ENCODE measurements at regions not wholly inside any gene's neighbourhood (a gene's known extent, or its start where the extent isn't known, plus 50 kb on each side); places are given as distances from the start of the nearest gene placed in this dataset.
A peak's percentile ranks its signal among the peaks of the same experiment; 100 is the strongest.

GRCh38 chr2:18104595-18105224 lies 226.2 kb downstream of the KCNS3 start:
- Histone ChIP-seq H3K27me3 (no peaks in the 10 kb centered on the region), H3K36me3 (no peaks in the 10 kb centered on the region), H3K9me3 (no peaks in the 10 kb centered on the region), H3K4me3 (no peak overlapping the region), H3K4me1 (no peaks in the 10 kb centered on the region), H3K27ac (peak overlapping the region; percentile 4 to 74)
- no peak for DNase-seq (ENCODE audit: low spot score in 2 of 2)
- intact Hi-C loops (cut with DNase I; ENCODE audit: low total_unique reads): no loop called here
- TF ChIP-seq CTCF (IDR thresholded peaks at IDR 0.05): peak in 1 of 3 donors; percentile 16
- TF ChIP-seq POLR2AphosphoS5 (IDR thresholded peaks at IDR 0.05): no peak

DNA sequence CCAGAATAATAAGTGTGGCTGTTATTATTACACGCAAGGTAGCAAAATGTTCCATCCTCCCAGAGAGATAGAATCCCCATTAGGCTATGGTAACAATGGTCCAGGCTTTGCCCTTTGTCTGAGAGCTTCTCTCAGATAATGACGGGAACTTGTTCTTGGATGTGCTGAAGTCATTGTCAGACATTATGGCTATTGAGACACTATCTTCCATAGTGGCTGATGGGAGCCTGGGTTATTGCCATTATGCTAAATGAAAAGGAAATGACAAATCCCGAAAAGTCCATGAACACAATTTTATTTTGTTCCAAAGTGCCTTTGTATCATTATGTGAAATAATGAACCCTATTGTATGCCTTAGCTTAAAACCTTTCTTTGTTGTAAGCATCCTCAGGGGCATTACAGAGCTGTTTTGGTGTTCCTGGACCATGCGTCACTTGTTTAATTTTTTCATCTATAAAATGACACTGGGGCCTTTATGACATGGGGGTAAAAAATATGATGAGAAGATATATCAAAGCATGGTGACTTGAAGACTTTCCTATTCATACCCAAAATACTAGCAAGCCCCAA lies 218.5 kb downstream of the KCNS3 start:
- Histone ChIP-seq H3K4me1 (no peaks in the 10 kb centered on the region), H3K4me3 (no peak overlapping the region), H3K27me3 (no peaks in the 10 kb centered on the region), H3K36me3 (no peaks in the 10 kb centered on the region), H3K27ac (peak overlapping the region; percentile 30 to 35), H3K9me3 (no peaks in the 10 kb centered on the region)
- TF ChIP-seq POLR2AphosphoS5 (IDR thresholded peaks at IDR 0.05) (no peak), POLR2A (IDR thresholded peaks at IDR 0.05) (no peak), CTCF (IDR thresholded peaks at IDR 0.05) (no peak)
- intact Hi-C loops (cut with DNase I; ENCODE audit: low total_unique reads): no loop called here
- DNase-seq (ENCODE audit: low spot score in 2 of 2): no peak

GRCh38 chr2:18094277-18094676 lies 215.8 kb downstream of the KCNS3 start:
- intact Hi-C loops (cut with DNase I; ENCODE audit: low total_unique reads): no loop called here

DNA sequence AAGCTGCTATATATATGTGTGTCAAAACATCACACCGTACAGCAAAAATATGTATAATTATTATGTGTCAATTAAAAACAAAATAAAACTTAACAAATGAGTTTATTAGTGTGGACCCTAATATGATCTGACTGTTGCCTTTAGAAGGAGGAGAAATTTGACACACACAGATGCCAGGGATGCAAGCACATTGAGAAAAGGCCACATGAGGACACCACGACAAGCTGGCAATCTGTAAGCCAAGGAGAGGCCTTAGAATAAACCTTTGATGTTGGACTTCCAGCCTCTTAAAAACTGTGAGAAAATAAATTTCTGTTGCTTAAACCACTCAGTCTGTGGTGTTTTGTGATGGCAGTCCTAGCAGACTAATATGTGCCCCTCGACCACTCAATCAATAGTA lies 214.7 kb downstream of the KCNS3 start:
- Histone ChIP-seq H3K9me3 (no peaks in the 10 kb centered on the region), H3K27me3 (no peaks in the 10 kb centered on the region), H3K36me3 (no peaks in the 10 kb centered on the region), H3K27ac (no peak overlapping the region), H3K4me1 (no peaks in the 10 kb centered on the region), H3K4me3 (no peak overlapping the region)
- DNase-seq (ENCODE audit: low spot score in 2 of 2): no peak
- TF ChIP-seq CTCF (IDR thresholded peaks at IDR 0.05) (no peak), POLR2AphosphoS5 (IDR thresholded peaks at IDR 0.05) (no peak), POLR2A (IDR thresholded peaks at IDR 0.05) (no peak)
- intact Hi-C loops (cut with DNase I; ENCODE audit: low total_unique reads): no loop called here

More at GRCh38 chr2:18094277-18094676, 215.8 kb downstream of the KCNS3 start:
- no peaks in the 10 kb centered on the region for H3K36me3 ChIP-seq
- H3K27me3 ChIP-seq: no peaks in the 10 kb centered on the region
- H3K4me1 ChIP-seq: no peaks in the 10 kb centered on the region
- DNase-seq (ENCODE audit: low spot score in 2 of 2): no peak
- no peak for TF ChIP-seq POLR2A (IDR thresholded peaks at IDR 0.05)
- no peak for TF ChIP-seq CTCF (IDR thresholded peaks at IDR 0.05)
- H3K9me3 ChIP-seq: no peaks in the 10 kb centered on the region
- no peak overlapping the region for H3K27ac ChIP-seq
- no peak overlapping the region for H3K4me3 ChIP-seq

DNA sequence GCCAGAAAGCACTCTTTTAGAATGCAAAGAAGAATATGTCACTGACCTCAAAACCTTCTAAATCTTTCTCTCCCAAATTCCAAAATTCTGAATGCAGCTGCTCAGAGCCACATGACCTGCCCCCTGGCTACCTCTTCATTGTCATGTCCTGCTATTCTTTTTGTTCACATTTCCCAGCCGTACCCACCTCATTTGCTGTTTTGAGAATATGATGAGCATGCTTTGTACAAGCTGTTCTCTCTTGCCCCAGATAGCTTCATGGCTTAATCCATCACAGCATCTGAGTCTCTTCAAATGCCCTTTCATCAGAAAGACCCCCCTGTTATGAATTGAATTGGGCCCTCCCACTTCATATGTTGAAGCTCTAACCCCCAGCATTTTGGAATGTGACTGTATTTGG lies 214.3 kb downstream of the KCNS3 start:
- intact Hi-C loops (cut with DNase I; ENCODE audit: low total_unique reads): no loop called here
- Histone ChIP-seq H3K4me1 (no peaks in the 10 kb centered on the region), H3K36me3 (no peaks in the 10 kb centered on the region), H3K4me3 (no peak overlapping the region), H3K9me3 (no peaks in the 10 kb centered on the region), H3K27ac (no peak overlapping the region), H3K27me3 (no peaks in the 10 kb centered on the region)
- DNase-seq (ENCODE audit: low spot score in 2 of 2): no peak
- TF ChIP-seq CTCF (IDR thresholded peaks at IDR 0.05) (no peak), POLR2AphosphoS5 (IDR thresholded peaks at IDR 0.05) (no peak), POLR2A (IDR thresholded peaks at IDR 0.05) (no peak)

Measured in breast epithelium (tissue), 4 donors.